ENCODE measurements at regions not wholly inside any gene's neighbourhood (a gene's known extent, or its start where the extent isn't known, plus 50 kb on each side); places are given as distances from the start of the nearest gene placed in this dataset.

DNA sequence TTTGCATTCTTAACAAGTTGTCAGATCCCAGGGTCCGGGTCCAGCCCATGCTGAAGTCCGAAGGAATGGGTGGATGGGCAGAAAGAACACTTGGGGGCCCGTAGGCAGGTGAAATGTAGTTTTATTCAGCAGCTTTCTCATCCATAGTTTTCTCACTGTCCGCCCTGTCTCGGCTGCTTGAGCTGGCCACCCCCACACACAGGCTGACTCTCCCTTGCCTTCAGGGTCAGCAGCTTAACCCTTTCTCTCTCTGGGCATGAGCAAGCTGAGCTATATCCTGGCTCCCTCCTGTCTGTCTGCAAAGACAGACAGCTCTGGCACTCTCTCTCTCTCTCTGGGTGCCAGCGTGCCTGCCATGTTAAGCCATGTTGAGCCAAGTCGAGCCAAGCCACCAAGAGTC, 163.9 kb downstream of the PTCSC3 start:
- DNase-seq: no peak
- Histone ChIP-seq H3K4me3 (ENCODE audit: low read depth, low read length) (no peak overlapping the region), H3K36me3 (no peaks in the 10 kb centered on the region), H3K27ac (no peak overlapping the region), H3K27me3 (ENCODE audit: insufficient read depth, low read depth, severe bottlenecking) (peaks cover 90% of the 10 kb centered on the region), H3K9me3 (ENCODE audit: severe bottlenecking) (no peaks in the 10 kb centered on the region)
- TF ChIP-seq, protein P1, sequence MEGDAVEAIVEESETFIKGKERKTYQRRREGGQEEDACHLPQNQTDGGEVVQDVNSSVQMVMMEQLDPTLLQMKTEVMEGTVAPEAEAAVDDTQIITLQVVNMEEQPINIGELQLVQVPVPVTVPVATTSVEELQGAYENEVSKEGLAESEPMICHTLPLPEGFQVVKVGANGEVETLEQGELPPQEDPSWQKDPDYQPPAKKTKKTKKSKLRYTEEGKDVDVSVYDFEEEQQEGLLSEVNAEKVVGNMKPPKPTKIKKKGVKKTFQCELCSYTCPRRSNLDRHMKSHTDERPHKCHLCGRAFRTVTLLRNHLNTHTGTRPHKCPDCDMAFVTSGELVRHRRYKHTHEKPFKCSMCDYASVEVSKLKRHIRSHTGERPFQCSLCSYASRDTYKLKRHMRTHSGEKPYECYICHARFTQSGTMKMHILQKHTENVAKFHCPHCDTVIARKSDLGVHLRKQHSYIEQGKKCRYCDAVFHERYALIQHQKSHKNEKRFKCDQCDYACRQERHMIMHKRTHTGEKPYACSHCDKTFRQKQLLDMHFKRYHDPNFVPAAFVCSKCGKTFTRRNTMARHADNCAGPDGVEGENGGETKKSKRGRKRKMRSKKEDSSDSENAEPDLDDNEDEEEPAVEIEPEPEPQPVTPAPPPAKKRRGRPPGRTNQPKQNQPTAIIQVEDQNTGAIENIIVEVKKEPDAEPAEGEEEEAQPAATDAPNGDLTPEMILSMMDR (IDR thresholded peaks at IDR 0.05; ENCODE audit: low read depth, low read length): no peak

DNA sequence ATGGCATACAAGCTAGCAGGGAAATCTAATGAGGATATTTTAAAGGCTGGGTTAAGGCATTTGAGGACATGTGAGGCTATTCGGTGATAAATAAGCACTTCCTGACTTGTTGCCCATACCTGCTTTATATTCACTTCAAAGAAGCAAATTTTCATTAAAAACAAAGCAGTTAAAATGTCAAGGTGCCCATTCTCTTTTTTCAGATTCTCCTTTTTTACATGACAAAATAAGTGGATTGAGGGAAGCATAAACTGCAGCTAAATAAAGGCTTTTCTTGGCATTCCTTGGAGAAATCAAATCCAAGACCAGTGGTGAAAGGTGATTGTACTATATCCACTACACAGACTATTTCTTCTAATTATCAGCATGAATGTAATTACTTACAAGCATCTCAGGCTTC, 166.9 kb downstream of the PTCSC3 start:
- Histone ChIP-seq H3K27ac (no peak overlapping the region), H3K4me3 (ENCODE audit: low read depth, low read length) (no peak overlapping the region), H3K9me3 (ENCODE audit: severe bottlenecking) (no peaks in the 10 kb centered on the region), H3K27me3 (ENCODE audit: insufficient read depth, low read depth, severe bottlenecking) (peaks cover 90% of the 10 kb centered on the region), H3K36me3 (no peaks in the 10 kb centered on the region)
- no peak for DNase-seq
- TF ChIP-seq, protein P1 (IDR thresholded peaks at IDR 0.05; ENCODE audit: low read depth, low read length): no peak

DNA sequence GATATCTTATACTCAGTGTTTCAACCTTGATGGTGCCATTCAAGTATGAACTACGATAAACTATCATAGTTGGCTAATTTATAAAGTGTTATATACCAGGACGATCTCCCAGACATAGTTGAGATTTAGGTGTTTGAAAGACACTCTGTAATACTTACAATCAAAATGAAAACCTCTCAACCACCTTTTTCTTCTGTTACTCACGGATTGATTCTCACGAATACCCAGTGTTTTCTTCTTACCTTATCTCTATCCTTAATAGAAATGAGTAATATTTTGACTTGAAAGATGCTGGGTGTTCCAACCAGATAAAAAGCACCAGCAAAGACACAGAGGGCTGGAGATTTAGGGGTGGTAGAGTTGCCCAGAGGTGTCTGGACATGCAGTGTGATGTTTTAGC, 169.9 kb downstream of the PTCSC3 start:
- H3K4me3 ChIP-seq (ENCODE audit: low read depth, low read length): no peak overlapping the region
- TF ChIP-seq, protein P1 (IDR thresholded peaks at IDR 0.05; ENCODE audit: low read depth, low read length): no peak
- no peaks in the 10 kb centered on the region for H3K9me3 ChIP-seq (ENCODE audit: severe bottlenecking)
- no peak for DNase-seq
- H3K36me3 ChIP-seq: no peaks in the 10 kb centered on the region
- peaks cover 93% of the 10 kb centered on the region for H3K27me3 ChIP-seq (ENCODE audit: insufficient read depth, low read depth, severe bottlenecking)
- H3K27ac ChIP-seq: no peak overlapping the region

DNA sequence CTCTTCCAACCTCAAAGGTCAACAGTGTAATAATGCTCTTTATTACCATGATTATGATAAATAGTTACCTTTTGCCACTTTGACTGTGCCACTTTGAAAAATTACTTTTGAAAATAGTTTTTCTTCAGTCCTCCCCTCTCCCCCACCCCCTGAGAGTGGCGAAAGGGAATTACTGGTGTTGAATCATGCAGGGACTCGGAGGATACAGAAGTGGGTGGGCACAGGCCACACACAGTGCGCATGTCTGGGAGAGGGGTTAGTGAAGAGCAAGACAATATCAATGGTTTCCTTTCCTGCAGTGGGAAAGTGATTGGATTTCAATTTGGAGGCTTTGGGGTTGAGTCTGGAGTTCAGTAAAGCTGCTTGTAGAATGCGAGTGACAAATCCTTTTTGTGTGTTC, 170.9 kb downstream of the PTCSC3 start:
- H3K9me3 ChIP-seq (ENCODE audit: severe bottlenecking): no peaks in the 10 kb centered on the region
- H3K27me3 ChIP-seq (ENCODE audit: insufficient read depth, low read depth, severe bottlenecking): peaks cover 92% of the 10 kb centered on the region
- no peak for DNase-seq
- no peak overlapping the region for H3K27ac ChIP-seq
- H3K4me3 ChIP-seq (ENCODE audit: low read depth, low read length): no peak overlapping the region
- no peaks in the 10 kb centered on the region for H3K36me3 ChIP-seq
- TF ChIP-seq, protein P1 (IDR thresholded peaks at IDR 0.05; ENCODE audit: low read depth, low read length): no peak

DNA sequence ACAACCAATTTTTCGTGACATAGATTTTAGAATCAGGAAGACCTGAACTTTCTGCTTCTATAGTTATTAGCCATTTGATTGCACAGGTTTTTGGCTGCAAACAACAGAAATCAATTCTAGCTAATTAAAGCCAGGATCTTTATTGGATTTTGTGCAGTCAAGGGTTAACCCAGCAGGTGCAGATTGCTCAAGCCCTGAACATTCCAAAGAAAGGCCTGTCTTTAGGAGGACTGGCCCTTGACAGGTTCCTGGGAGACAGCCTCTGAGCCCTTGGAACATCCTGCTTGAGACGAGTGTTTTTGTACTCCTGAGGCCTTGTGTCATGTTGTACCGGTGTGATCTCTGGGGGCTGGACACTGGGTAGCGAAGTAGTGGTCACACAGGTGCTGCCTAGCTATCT, 174.6 kb downstream of the PTCSC3 start:
- TF ChIP-seq, protein P1 (IDR thresholded peaks at IDR 0.05; ENCODE audit: low read depth, low read length): no peak
- Histone ChIP-seq H3K36me3 (no peaks in the 10 kb centered on the region), H3K27me3 (ENCODE audit: insufficient read depth, low read depth, severe bottlenecking) (peaks cover 92% of the 10 kb centered on the region), H3K4me3 (ENCODE audit: low read depth, low read length) (no peak overlapping the region), H3K27ac (no peak overlapping the region), H3K9me3 (ENCODE audit: severe bottlenecking) (no peaks in the 10 kb centered on the region)
- no peak for DNase-seq

DNA sequence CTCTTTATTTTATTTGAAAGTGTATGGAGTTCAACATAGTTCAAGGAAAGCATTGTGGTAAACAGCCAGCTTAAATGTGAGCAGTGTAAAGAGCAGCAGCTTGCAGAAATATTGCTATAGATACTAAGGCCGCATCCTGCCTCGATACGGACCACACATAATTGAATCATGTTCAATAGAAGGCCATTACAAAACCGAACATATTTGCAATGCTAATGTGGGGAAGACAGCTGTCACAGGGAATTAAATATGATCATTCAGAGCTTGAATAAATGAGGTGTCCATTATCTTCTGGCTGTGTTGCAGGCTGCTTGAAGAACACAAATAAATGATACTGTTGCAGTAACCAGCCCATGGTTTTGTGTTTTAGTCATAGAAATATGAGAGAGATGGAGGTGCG, 173.2 kb downstream of the BRMS1L start:
- no peak for DNase-seq

More for the DNA sequence above, 173.2 kb downstream of the BRMS1L start:
- peaks cover 87% of the 10 kb centered on the region for H3K27me3 ChIP-seq (ENCODE audit: insufficient read depth, low read depth, severe bottlenecking)
- TF ChIP-seq, protein P1 (IDR thresholded peaks at IDR 0.05; ENCODE audit: low read depth, low read length): no peak
- H3K9me3 ChIP-seq (ENCODE audit: severe bottlenecking): no peaks in the 10 kb centered on the region
- H3K36me3 ChIP-seq: no peaks in the 10 kb centered on the region
- no peak overlapping the region for H3K4me3 ChIP-seq (ENCODE audit: low read depth, low read length)
- no peak overlapping the region for H3K27ac ChIP-seq
